HCT116 (cell line): ENCODE measurements at regions not wholly inside any gene's neighbourhood (a gene's known extent, or its start where the extent isn't known, plus 50 kb on each side); places are given as distances from the start of the nearest gene placed in this dataset.

Source experiments
- ATAC-seq: fragments of 200-7000 bp; cut with Tn5 transposase; 2 replicates; pipeline ENCODE4 v1.9.1; 2020; ENCODE audit warnings: mild to moderate bottlenecking, moderate library complexity
- BruUV-seq: library from RNA; stranded (reverse); fragments of 400-500 nt; replicated peaks from 2 replicates; lab custom pipeline; 2021; lab: Mats Ljungman, UMichigan
- CTCF ChIA-PET: fragments of 300-600 bp; sonication (Branson Sonifier 250); formaldehyde crosslinking; loops from one replicate; lab custom pipeline; 2021; ENCODE audit warnings: antibody characterized with exemption; lab: Charles Lee
- POLR2A ChIA-PET: fragments of 300-600, 350-600 bp; sonication (Branson Sonifier 250); formaldehyde crosslinking; loops from one replicate; lab custom pipeline; 2021; ENCODE audit warnings: antibody characterized with exemption; lab: Charles Lee
- RAD21 ChIA-PET, 2 experiments: fragments of 300-600 bp; sonication (Branson Sonifier 250); formaldehyde crosslinking; loops; one replicate each; lab custom pipeline; 2023; ENCODE audit warnings: low total read pairs in 2 of 2; ENCODE audit not compliant: uncharacterized antibody in 2 of 2, unreplicated experiment in 2 of 2, low non-redundant PET in 1 of 2; lab: Charles Lee
- DNase-seq: peaks from one replicate; pipeline ENCODE4 v3.0.0-alpha.2; 2010; ENCODE audit warnings: low read depth, low spot score
- H2AFZ ChIP-seq: fragments of 200-600 bp; shearing (Covaris generic), sonication (generic); 2 replicates; pipeline ENCODE4 v1.6.1; 2017; ENCODE audit warnings: low read depth, mixed run types, mixed read lengths, antibody characterized with exemption, low read length; ENCODE audit not compliant: poor library complexity, severe bottlenecking
- H3K27ac ChIP-seq: 2 replicates; pipeline ENCODE4 v1.5.1; 2012; ENCODE audit warnings: low read depth, low read length
- H3K27me3 ChIP-seq: fragments of 200-600 bp; sonication (generic); 2 replicates; pipeline ENCODE4 v1.6.1; 2016; ENCODE audit warnings: mixed run types, low read length, mixed read lengths; ENCODE audit not compliant: insufficient read depth
- H3K36me3 ChIP-seq, 2 experiments: fragments of 200-500 bp in 1 of 2; fragments of 200-600 bp in 1 of 2; sonication (Bioruptor generic) in 1 of 2; sonication (generic) in 1 of 2; 2 replicates each; pipeline versions ENCODE4 v1.5.1 to v1.6.1; 2014 to 2016; ENCODE audit warnings: low read length in 2 of 2, inconsistent platforms in 1 of 2, mixed read lengths in 1 of 2, mixed run types in 1 of 2; ENCODE audit not compliant: insufficient read depth in 2 of 2, control insufficient read depth in 1 of 2
- H3K4me1 ChIP-seq, 2 experiments: fragments of 200-600 bp in 1 of 2; sonication (generic) in 1 of 2; 2 replicates each; pipeline versions ENCODE4 v1.5.1 to v1.6.1; 2012 to 2017; ENCODE audit warnings: low read length in 2 of 2, inconsistent platforms in 1 of 2, mild to moderate bottlenecking in 1 of 2, mixed read lengths in 1 of 2, mixed run types in 1 of 2, moderate library complexity in 1 of 2; ENCODE audit not compliant: insufficient read depth in 2 of 2, control insufficient read depth in 1 of 2
- H3K4me2 ChIP-seq: fragments of 200-600 bp; sonication (generic); 2 replicates; pipeline ENCODE4 v1.6.1; 2017; ENCODE audit warnings: mixed run types, low read length, mixed read lengths
- H3K4me3 ChIP-seq, 2 experiments: fragments of 200-600 bp in 1 of 2; sonication (generic) in 1 of 2; replicated peaks in 1 of 2; 2 replicates each; pipeline ENCODE4 v1.5.1; 2011 to 2016; ENCODE audit warnings: low read length in 2 of 2, control low read depth in 1 of 2, low read depth in 1 of 2, mild to moderate bottlenecking in 1 of 2, mixed read lengths in 1 of 2, mixed run types in 1 of 2
- H3K79me2 ChIP-seq: fragments of 200-600 bp; sonication (generic); 2 replicates; pipeline ENCODE4 v1.6.1; 2017; ENCODE audit warnings: mild to moderate bottlenecking, mixed run types, low read length, moderate library complexity, mixed read lengths; ENCODE audit not compliant: insufficient read depth
- H3K9ac ChIP-seq: fragments of 200-600 bp; sonication (generic); 2 replicates; pipeline ENCODE4 v1.6.1; 2016; ENCODE audit warnings: low read length, mixed read lengths
- H3K9me2 ChIP-seq: fragments of 200-600 bp; sonication (generic), shearing (Covaris generic); 2 replicates; pipeline ENCODE4 v1.6.1; 2017; ENCODE audit warnings: mixed run types, mild to moderate bottlenecking, moderate library complexity; ENCODE audit not compliant: insufficient read depth
- H3K9me3 ChIP-seq, 2 experiments: fragments of 200-500 bp in 1 of 2; fragments of 200-600 bp in 1 of 2; sonication (Bioruptor generic) in 1 of 2; sonication (generic) in 1 of 2; 2 replicates each; pipeline ENCODE4 v1.6.1; 2014 to 2017; ENCODE audit warnings: low read length in 2 of 2, mixed read lengths in 2 of 2, inconsistent platforms in 1 of 2, low read depth in 1 of 2, mild to moderate bottlenecking in 1 of 2, mixed run types in 1 of 2, moderate library complexity in 1 of 2; ENCODE audit not compliant: control insufficient read depth in 1 of 2, insufficient read depth in 1 of 2
- H4K20me1 ChIP-seq: fragments of 200-600 bp; sonication (generic), shearing (Covaris generic); 2 replicates; pipeline ENCODE4 v1.6.1; 2017; ENCODE audit warnings: mixed run types, mild to moderate bottlenecking, moderate library complexity; ENCODE audit not compliant: insufficient read depth
- EZH2 ChIP-seq: fragments of 200-600 bp; sonication (generic); IDR thresholded peaks from 2 replicates; pipeline ENCODE4 v1.6.1; 2017; ENCODE audit warnings: antibody characterized with exemption, mixed run types
- EZH2phosphoT487 ChIP-seq: fragments of 200-600 bp; IDR thresholded peaks from 2 replicates; pipeline ENCODE4 v1.6.1; 2018; ENCODE audit warnings: antibody characterized with exemption, borderline replicate concordance
- FOSL1 ChIP-seq: IDR thresholded peaks from 2 replicates; pipeline ENCODE4 v1.6.1; 2012; ENCODE audit warnings: low read depth
- MAX ChIP-seq: IDR thresholded peaks from 2 replicates; pipeline ENCODE4 v1.6.1; 2012
- POLR2AphosphoS5 ChIP-seq: IDR thresholded peaks from 2 replicates; pipeline ENCODE4 v1.6.1; 2011; ENCODE audit warnings: mild to moderate bottlenecking, low read depth, low read length, moderate library complexity
- intact Hi-C: fragments of 100-400 bp; cut with micrococcal nuclease; formaldehyde crosslinking; loops from 2 replicates; pipeline ENCODE4 v1.10.0; 2022
- TF ChIP-seq, protein P1 (sequence below): IDR thresholded peaks from 2 replicates; pipeline ENCODE4 v1.6.1; 2012; ENCODE audit warnings: low read depth

GRCh38 chr20:24131684-24132083 lies 143.1 kb upstream of the GGTLC1 start:
- intact Hi-C loops, result no loop called here
- no peak overlapping the region for H2AFZ ChIP-seq
- no TSS peak for BruUV-seq
- no peaks in the 10 kb centered on the region for H4K20me1 ChIP-seq
- H3K79me2 ChIP-seq, result no peaks in the 10 kb centered on the region
- no peaks in the 10 kb centered on the region for H3K9me3 ChIP-seq
- no peaks in the 10 kb centered on the region for H3K27me3 ChIP-seq
- H3K4me3 ChIP-seq, result no peak overlapping the region
- H3K36me3 ChIP-seq, result no peaks in the 10 kb centered on the region
- RAD21 ChIA-PET, result no interaction called here
- TF ChIP-seq EZH2phosphoT487 (no peak), FOSL1 (no peak), POLR2AphosphoS5 (no peak)
- TF ChIP-seq, protein P1, sequence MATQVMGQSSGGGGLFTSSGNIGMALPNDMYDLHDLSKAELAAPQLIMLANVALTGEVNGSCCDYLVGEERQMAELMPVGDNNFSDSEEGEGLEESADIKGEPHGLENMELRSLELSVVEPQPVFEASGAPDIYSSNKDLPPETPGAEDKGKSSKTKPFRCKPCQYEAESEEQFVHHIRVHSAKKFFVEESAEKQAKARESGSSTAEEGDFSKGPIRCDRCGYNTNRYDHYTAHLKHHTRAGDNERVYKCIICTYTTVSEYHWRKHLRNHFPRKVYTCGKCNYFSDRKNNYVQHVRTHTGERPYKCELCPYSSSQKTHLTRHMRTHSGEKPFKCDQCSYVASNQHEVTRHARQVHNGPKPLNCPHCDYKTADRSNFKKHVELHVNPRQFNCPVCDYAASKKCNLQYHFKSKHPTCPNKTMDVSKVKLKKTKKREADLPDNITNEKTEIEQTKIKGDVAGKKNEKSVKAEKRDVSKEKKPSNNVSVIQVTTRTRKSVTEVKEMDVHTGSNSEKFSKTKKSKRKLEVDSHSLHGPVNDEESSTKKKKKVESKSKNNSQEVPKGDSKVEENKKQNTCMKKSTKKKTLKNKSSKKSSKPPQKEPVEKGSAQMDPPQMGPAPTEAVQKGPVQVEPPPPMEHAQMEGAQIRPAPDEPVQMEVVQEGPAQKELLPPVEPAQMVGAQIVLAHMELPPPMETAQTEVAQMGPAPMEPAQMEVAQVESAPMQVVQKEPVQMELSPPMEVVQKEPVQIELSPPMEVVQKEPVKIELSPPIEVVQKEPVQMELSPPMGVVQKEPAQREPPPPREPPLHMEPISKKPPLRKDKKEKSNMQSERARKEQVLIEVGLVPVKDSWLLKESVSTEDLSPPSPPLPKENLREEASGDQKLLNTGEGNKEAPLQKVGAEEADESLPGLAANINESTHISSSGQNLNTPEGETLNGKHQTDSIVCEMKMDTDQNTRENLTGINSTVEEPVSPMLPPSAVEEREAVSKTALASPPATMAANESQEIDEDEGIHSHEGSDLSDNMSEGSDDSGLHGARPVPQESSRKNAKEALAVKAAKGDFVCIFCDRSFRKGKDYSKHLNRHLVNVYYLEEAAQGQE, result no peak
- ATAC-seq (no peak), DNase-seq (no peak)
- no peak overlapping the region for H3K27ac ChIP-seq
- no peak overlapping the region for H3K9ac ChIP-seq
- POLR2A ChIA-PET, result no interaction called here
- CTCF ChIA-PET, result no interaction called here
- H3K4me1 ChIP-seq, result no peaks in the 10 kb centered on the region
- no peaks in the 10 kb centered on the region for H3K9me2 ChIP-seq
- no peak overlapping the region for H3K4me2 ChIP-seq

- Histone ChIP-seq H3K27me3 (no peaks in the 10 kb centered on the region), H3K4me3 (no peak overlapping the region), H3K4me2 (no peak overlapping the region), H3K4me1 (no peaks in the 10 kb centered on the region), H3K9me2 (no peaks in the 10 kb centered on the region), H2AFZ (no peak overlapping the region), H4K20me1 (no peaks in the 10 kb centered on the region), H3K36me3 (no peaks in the 10 kb centered on the region), H3K27ac (no peak overlapping the region), H3K79me2 (no peaks in the 10 kb centered on the region), H3K9me3 (no peaks in the 10 kb centered on the region), H3K9ac (no peak overlapping the region)
- ChIA-PET CTCF (no interaction called here), RAD21 (no interaction called here), POLR2A (no interaction called here)
- intact Hi-C loops, result no loop called here
- BruUV-seq, result no TSS peak
- no peak for ATAC-seq
- no peak for DNase-seq
- TF ChIP-seq MAX (no peak), EZH2 (no peak)
Measured at GRCh38 chr20:24131281-24131680, 142.7 kb upstream of the GGTLC1 start.
